ENCODE measurements at regions not wholly inside any gene's neighbourhood (a gene's known extent, or its start where the extent isn't known, plus 50 kb on each side); places are given as distances from the start of the nearest gene placed in this dataset.

DNA sequence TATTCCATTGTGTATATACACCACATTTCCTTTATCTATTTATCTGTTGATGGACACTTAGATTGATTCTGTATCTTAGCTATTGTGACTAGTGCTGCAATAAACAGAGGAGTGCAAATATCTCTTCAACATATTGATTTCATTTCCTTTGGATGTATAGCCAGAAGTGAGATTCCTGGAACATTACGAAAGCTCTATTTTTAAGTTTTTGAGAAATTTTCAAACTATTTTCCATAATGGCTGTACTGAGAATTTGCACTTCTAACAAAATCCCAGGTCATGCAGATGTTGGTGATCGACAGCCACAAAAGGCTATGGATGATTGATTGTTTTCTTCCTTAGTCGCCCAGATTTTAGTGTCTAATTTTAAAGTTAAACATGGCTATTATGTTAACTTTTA, 132.7 kb upstream of the MTAP start:
- TF ChIP-seq CTCF (IDR thresholded peaks at IDR 0.05), result no peak
- TF ChIP-seq POLR2A (IDR thresholded peaks at IDR 0.05), result no peak
